Lung (tissue), 11 donors: ENCODE measurements at regions not wholly inside any gene's neighbourhood (a gene's known extent, or its start where the extent isn't known, plus 50 kb on each side); places are given as distances from the start of the nearest gene placed in this dataset.

Source experiments
- ATAC-seq: fragments of 200-7000 bp; cut with Tn5 transposase; one replicate; pipeline ENCODE4 v1.9.1; 2020; ENCODE audit warnings: moderate number of reproducible peaks; ENCODE audit not compliant: insufficient read depth, low FRiP score
- DNase-seq, 3 donors: peaks; one replicate each; pipeline ENCODE4 v3.0.0-alpha.2; 2013 to 2017
- H3K27ac ChIP-seq, 2 donors: one replicate each; pipeline ENCODE4 v1.5.1; 2013; ENCODE audit warnings: mild to moderate bottlenecking in 2 of 2, moderate library complexity in 2 of 2, control low read depth in 1 of 2, inconsistent platforms in 1 of 2, low read depth in 1 of 2, low read length in 1 of 2
- H3K27me3 ChIP-seq, 3 donors: one replicate each; pipeline ENCODE4 v1.5.1; 2013; ENCODE audit warnings: low read length in 2 of 3; ENCODE audit not compliant: control insufficient read depth in 3 of 3, insufficient read depth in 3 of 3
- H3K36me3 ChIP-seq, 4 donors: one replicate each; pipeline ENCODE4 v1.5.1; 2013; ENCODE audit warnings: low read length in 4 of 4, mild to moderate bottlenecking in 1 of 4, moderate library complexity in 1 of 4; ENCODE audit not compliant: control insufficient read depth in 4 of 4, insufficient read depth in 4 of 4
- H3K4me1 ChIP-seq, 5 donors: one replicate each; pipeline ENCODE4 v1.5.1; 2013; ENCODE audit warnings: low read length in 5 of 5, mild to moderate bottlenecking in 2 of 5, moderate library complexity in 1 of 5; ENCODE audit not compliant: control insufficient read depth in 5 of 5, insufficient read depth in 5 of 5
- H3K4me3 ChIP-seq: one replicate; pipeline ENCODE4 v1.5.1; 2013; ENCODE audit warnings: mild to moderate bottlenecking, control low read depth, moderate library complexity
- H3K9ac ChIP-seq, 2 donors: one replicate each; pipeline ENCODE4 v1.5.1; 2013; ENCODE audit warnings: low read length in 2 of 2, control low read depth in 1 of 2; ENCODE audit not compliant: insufficient read depth in 1 of 2
- H3K9me3 ChIP-seq, 4 donors: one replicate each; pipeline ENCODE4 v1.5.1; 2013; ENCODE audit warnings: low read length in 3 of 4, mild to moderate bottlenecking in 1 of 4, moderate library complexity in 1 of 4; ENCODE audit not compliant: control insufficient read depth in 4 of 4, insufficient read depth in 3 of 4
- CTCF ChIP-seq: IDR thresholded peaks from 2 replicates; pipeline ENCODE4 v1.5.1; 2012; ENCODE audit warnings: mild to moderate bottlenecking; ENCODE audit errors: control extremely low read depth, extremely low read depth
- WGBS, 2 donors: extraction: QIAGEN DNeasy Blood & Tissue Kit; methylation state at CpG; one replicate each; pipeline ENCODE4 v1.1.7; 2013; 5-methylcytosine and 5-hydroxymethylcytosine counted together
- donor health status: control.
- donor health status: control.
- donor health status: Bipolar disorder and iron deficiency.
- donor health status: healthy.
- donor health status: DM: yes; HTN: yes; CAD: no.

- WGBS, 2 donors, result 72 to 82% methylated on average over 5 of the region's 5 CpGs
- no peaks in the 10 kb centered on the region for H3K27me3 ChIP-seq
- H3K9ac ChIP-seq, result no peak overlapping the region
- no peak for TF ChIP-seq CTCF
- DNase-seq, result no peak
- H3K4me3 ChIP-seq, result no peak overlapping the region
- no peaks in the 10 kb centered on the region for H3K9me3 ChIP-seq
- H3K27ac ChIP-seq, result no peak overlapping the region
- H3K4me1 ChIP-seq, result no peaks in the 10 kb centered on the region
- no peak for ATAC-seq
- H3K36me3 ChIP-seq, result no peaks in the 10 kb centered on the region
These were observed 572.2 kb upstream of the SOX9 start for GRCh38 chr17:71548540-71549190.

GRCh38 chr17:71550675-71551074 is 570.1 kb upstream of the SOX9 start:
- Histone ChIP-seq H3K9ac (no peak overlapping the region), H3K27ac (no peak overlapping the region), H3K4me1 (no peaks in the 10 kb centered on the region), H3K36me3 (no peaks in the 10 kb centered on the region), H3K9me3 (no peaks in the 10 kb centered on the region), H3K27me3 (no peaks in the 10 kb centered on the region), H3K4me3 (no peak overlapping the region)
- DNase-seq, result no peak
- TF ChIP-seq CTCF, result no peak
- ATAC-seq, result no peak
- WGBS, 2 donors, result 93 to 97% methylated on average over 2 of the region's 2 CpGs

- Histone ChIP-seq H3K9ac (no peak overlapping the region), H3K36me3 (no peaks in the 10 kb centered on the region), H3K27ac (no peak overlapping the region), H3K27me3 (no peaks in the 10 kb centered on the region), H3K9me3 (no peaks in the 10 kb centered on the region), H3K4me1 (no peaks in the 10 kb centered on the region), H3K4me3 (no peak overlapping the region)
- WGBS, 2 donors, result 68 to 74% methylated on average over 5 of the region's 5 CpGs
- ATAC-seq, result no peak
- TF ChIP-seq CTCF, result no peak
- DNase-seq, result no peak
These were observed 567.4 kb upstream of the SOX9 start for GRCh38 chr17:71553381-71553780.

GRCh38 chr17:71558901-71559300 is 561.9 kb upstream of the SOX9 start:
- Histone ChIP-seq H3K4me1 (no peaks in the 10 kb centered on the region), H3K36me3 (no peaks in the 10 kb centered on the region), H3K4me3 (no peak overlapping the region), H3K27ac (no peak overlapping the region), H3K9ac (no peak overlapping the region), H3K9me3 (no peaks in the 10 kb centered on the region), H3K27me3 (no peaks in the 10 kb centered on the region)
- ATAC-seq, result no peak
- TF ChIP-seq CTCF, result no peak
- WGBS, 2 donors, result 84 to 86% methylated on average over 6 of the region's 6 CpGs
- no peak for DNase-seq
